Kasumi-1 (cell line): ENCODE measurements at regions not wholly inside any gene's neighbourhood (a gene's known extent, or its start where the extent isn't known, plus 50 kb on each side); places are given as distances from the start of the nearest gene placed in this dataset.

ENCODE experiments used
- DNase-seq, 2 experiments: peaks; one replicate each; lab custom pipeline; 2025; lab: John Stamatoyannopoulos, UW

GRCh38 chr18:60445341-60445740 lies 72.8 kb upstream of the MC4R start:
- DNase-seq = no peak

- DNase-seq = no peak
Measured at GRCh38 chr18:60446821-60447220, 74.2 kb upstream of the MC4R start.

GRCh38 chr18:60448487-60449267 lies 76.1 kb upstream of the MC4R start:
- DNase-seq = no peak

- DNase-seq = no peak
Measured at GRCh38 chr18:60452421-60452820, 79.8 kb upstream of the MC4R start.

GRCh38 chr18:60466677-60467076 lies 94.1 kb upstream of the MC4R start:
- no peak for DNase-seq

- DNase-seq = no peak
Measured at GRCh38 chr18:60469387-60470100, 97.0 kb upstream of the MC4R start.

- no peak for DNase-seq
Measured at GRCh38 chr18:60471652-60472051, 99.1 kb upstream of the MC4R start.

GRCh38 chr18:60485201-60485600 lies 112.6 kb upstream of the MC4R start:
- DNase-seq = no peak

GRCh38 chr18:60493066-60493465 lies 120.5 kb upstream of the MC4R start:
- no peak for DNase-seq

- DNase-seq = no peak
Measured at GRCh38 chr18:60499675-60500074, 127.1 kb upstream of the MC4R start.

- DNase-seq = peak in 1 of 2 experiments; percentile 2
Measured at GRCh38 chr18:60500960-60501359, 128.4 kb upstream of the MC4R start.

- no peak for DNase-seq
Measured at GRCh38 chr18:60502591-60502990, 130.0 kb upstream of the MC4R start.

GRCh38 chr18:60503199-60503598 lies 130.6 kb upstream of the MC4R start:
- DNase-seq = no peak

- DNase-seq = no peak
Measured at GRCh38 chr18:60506190-60506589, 133.6 kb upstream of the MC4R start.

GRCh38 chr18:60506682-60507081 lies 134.1 kb upstream of the MC4R start:
- no peak for DNase-seq

- no peak for DNase-seq
Measured at GRCh38 chr18:60508108-60508507, 135.5 kb upstream of the MC4R start.

- DNase-seq = no peak
Measured at GRCh38 chr18:60534538-60534937, 162.0 kb upstream of the MC4R start.

- no peak for DNase-seq
Measured at GRCh38 chr18:60537074-60537473, 164.5 kb upstream of the MC4R start.

GRCh38 chr18:60538891-60539290 lies 166.3 kb upstream of the MC4R start:
- DNase-seq = no peak

GRCh38 chr18:60541661-60542060 lies 169.1 kb upstream of the MC4R start:
- no peak for DNase-seq

GRCh38 chr18:60543646-60544045 lies 171.1 kb upstream of the MC4R start:
- DNase-seq = no peak

- DNase-seq = peak; percentile 76 to 82
Measured at GRCh38 chr18:60549338-60549960, 176.9 kb upstream of the MC4R start.

GRCh38 chr18:60552948-60553347 lies 180.4 kb upstream of the MC4R start:
- DNase-seq = no peak
